ENCODE measurements at regions not wholly inside any gene's neighbourhood (a gene's known extent, or its start where the extent isn't known, plus 50 kb on each side); places are given as distances from the start of the nearest gene placed in this dataset.

- DNase-seq (ENCODE audit: low read depth, low spot score) = no peak
- H3K4me3 ChIP-seq (ENCODE audit: low read length) = no peak overlapping the region
Measured at GRCh38 chr6:165229216-165229615, 80.2 kb downstream of the C6orf118 start.

DNA sequence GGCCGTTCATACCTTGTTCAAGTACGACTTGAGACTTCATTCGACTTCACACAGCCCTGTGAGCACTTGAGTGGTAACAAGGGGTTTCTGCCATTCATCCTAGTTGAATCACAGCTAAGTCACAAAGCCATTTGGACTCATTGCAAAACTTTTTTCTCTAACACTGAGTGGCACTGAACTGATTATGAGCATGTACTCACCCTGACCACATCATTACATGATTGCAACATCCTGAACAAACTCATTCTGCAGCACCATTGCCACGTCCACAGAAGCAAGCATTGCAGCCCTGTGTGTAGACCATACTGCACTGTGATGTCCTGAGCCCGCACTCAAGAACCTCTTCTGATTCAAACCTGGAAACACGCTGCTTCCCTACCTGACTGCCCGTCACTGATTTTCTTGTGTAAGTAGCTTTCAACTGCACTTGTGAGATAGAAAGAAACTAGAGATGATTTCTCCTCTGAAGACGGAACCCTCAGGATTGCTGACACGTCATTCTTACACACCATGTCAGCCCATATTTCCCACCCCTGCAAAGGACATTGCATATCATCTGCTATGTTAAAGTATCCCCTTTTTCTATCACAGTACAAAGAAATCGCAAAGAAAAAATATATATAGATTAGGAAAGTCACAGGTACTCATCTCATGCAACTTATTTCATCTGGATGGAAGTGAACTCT lies 81.6 kb downstream of the C6orf118 start:
- no peak for DNase-seq (ENCODE audit: low read depth, low spot score)
- H3K4me3 ChIP-seq (ENCODE audit: low read length) = no peak overlapping the region

DNA sequence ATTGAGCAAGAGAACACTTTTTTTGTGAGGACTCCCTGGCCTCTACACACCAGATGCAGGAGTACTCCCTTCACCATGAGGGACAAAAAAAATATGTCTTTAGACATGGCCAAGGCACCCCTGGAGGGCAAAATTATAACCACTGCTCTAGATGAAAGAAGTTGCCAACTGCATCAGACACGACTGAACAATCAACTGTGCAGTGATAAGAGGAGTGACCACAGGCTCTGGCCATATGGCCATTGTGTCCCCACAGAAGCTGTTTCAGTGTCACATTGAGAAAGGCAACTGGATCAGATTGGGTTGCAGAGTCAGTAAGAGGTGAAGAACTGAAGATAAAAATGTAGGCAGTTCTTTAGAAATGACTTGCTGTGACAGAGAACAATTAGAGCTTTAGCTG lies 85.7 kb downstream of the C6orf118 start:
- no peak for DNase-seq (ENCODE audit: low read depth, low spot score)
- no peak overlapping the region for H3K4me3 ChIP-seq (ENCODE audit: low read length)

DNA sequence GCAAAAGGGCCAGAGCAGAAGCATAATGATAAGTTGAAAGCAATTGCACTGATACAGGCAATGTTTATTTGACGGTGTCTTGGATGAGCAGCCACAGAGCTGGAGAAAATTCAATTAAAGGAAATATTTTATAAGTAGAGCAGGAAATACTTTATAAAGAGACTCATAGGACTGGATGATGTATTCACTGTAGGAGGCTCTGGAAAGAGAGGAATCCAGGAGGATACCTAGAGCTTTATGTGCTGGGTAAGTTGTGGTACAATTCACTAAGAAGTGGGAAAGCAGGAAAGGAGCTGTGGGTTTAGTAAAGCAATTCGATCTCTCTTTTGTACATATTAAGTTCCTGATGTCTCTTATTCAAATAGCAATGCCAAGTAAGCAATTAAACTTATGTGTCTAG lies 86.3 kb downstream of the C6orf118 start:
- no peak overlapping the region for H3K4me3 ChIP-seq (ENCODE audit: low read length)
- no peak for DNase-seq (ENCODE audit: low read depth, low spot score)

GRCh38 chr6:165222315-165223025 lies 86.9 kb downstream of the C6orf118 start:
- no peak overlapping the region for H3K4me3 ChIP-seq (ENCODE audit: low read length)
- DNase-seq (ENCODE audit: low read depth, low spot score) = no peak

DNA sequence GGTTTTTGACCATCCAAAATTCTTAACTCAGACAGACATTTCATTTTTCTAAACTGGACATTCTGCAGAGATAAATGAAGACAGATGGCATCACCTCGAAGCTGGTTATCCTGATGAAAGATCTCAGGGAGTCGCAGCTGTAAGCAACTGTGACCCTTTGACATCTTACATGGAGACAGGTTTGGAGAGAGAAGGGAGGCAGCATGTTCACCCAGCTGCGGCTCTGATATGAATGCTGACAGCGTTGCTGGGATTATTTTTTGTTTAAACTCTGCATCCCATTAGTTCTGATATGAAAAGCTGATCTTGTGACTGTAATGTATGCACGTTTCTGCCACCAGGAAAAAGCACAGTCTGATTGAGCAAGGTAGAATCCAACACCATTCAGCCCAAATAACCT lies 89.4 kb downstream of the C6orf118 start:
- no peak overlapping the region for H3K4me3 ChIP-seq (ENCODE audit: low read length)
- DNase-seq (ENCODE audit: low read depth, low spot score) = no peak

DNA sequence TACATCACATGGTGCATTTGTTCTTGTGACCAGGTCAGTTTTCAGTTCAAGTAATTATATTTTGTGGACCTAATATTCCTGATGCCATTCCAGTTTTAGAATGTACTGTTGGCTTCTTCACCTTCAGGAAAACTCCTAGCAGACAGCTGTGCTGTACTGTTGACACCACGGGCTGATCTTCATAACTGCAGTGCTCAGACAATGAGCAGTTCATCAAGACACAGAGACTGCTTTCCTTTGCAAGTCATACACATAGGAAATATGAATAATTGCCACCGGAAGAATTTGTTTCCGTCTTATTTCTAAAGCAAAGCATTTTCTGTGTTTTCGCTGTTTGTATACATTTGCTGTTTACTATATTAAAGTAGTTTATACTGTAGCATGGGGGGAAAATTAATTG lies 89.8 kb downstream of the C6orf118 start:
- H3K4me3 ChIP-seq (ENCODE audit: low read length) = no peak overlapping the region
- DNase-seq (ENCODE audit: low read depth, low spot score) = no peak

- no peak overlapping the region for H3K4me3 ChIP-seq (ENCODE audit: low read length)
- DNase-seq (ENCODE audit: low read depth, low spot score) = no peak
Measured at GRCh38 chr6:165218829-165219228, 90.6 kb downstream of the C6orf118 start.

DNA sequence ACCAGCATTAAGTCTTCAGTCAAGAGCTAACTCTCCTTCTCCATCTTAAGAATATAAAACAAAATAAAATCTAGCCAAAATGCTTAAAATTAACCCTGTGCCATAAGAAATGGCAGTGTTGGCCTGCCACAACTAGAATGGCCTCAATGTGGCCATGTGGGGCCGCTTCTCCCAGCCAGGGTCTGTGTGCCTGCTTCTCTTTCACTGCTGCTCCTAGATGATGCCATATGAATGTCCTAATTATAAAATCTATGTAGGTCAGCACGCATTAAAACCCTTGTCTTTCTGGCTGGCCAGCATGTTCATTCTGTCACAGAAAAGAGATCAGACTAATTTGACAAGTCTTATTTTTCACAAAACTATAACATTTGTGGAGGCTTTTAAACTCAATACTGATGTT lies 102.6 kb downstream of the C6orf118 start:
- H3K4me3 ChIP-seq (ENCODE audit: low read length) = no peak overlapping the region

GRCh38 chr6:165205632-165206031 lies 103.8 kb downstream of the C6orf118 start:
- H3K4me3 ChIP-seq (ENCODE audit: low read length) = no peak overlapping the region
- no peak for DNase-seq (ENCODE audit: low read depth, low spot score)

More for the DNA sequence above, 102.6 kb downstream of the C6orf118 start:
- DNase-seq (ENCODE audit: low read depth, low spot score) = no peak

- DNase-seq (ENCODE audit: low read depth, low spot score) = no peak
Measured at GRCh38 chr6:165204807-165205545, 104.4 kb downstream of the C6orf118 start.

GRCh38 chr6:165200178-165200577 lies 109.2 kb downstream of the C6orf118 start:
- H3K4me3 ChIP-seq (ENCODE audit: low read length) = no peak overlapping the region

More at GRCh38 chr6:165204807-165205545, 104.4 kb downstream of the C6orf118 start:
- no peak overlapping the region for H3K4me3 ChIP-seq (ENCODE audit: low read length)

GRCh38 chr6:165191461-165191860 lies 117.9 kb downstream of the C6orf118 start:
- H3K4me3 ChIP-seq (ENCODE audit: low read length) = no peak overlapping the region
- no peak for DNase-seq (ENCODE audit: low read depth, low spot score)

More at GRCh38 chr6:165200178-165200577, 109.2 kb downstream of the C6orf118 start:
- DNase-seq (ENCODE audit: low read depth, low spot score) = no peak

DNA sequence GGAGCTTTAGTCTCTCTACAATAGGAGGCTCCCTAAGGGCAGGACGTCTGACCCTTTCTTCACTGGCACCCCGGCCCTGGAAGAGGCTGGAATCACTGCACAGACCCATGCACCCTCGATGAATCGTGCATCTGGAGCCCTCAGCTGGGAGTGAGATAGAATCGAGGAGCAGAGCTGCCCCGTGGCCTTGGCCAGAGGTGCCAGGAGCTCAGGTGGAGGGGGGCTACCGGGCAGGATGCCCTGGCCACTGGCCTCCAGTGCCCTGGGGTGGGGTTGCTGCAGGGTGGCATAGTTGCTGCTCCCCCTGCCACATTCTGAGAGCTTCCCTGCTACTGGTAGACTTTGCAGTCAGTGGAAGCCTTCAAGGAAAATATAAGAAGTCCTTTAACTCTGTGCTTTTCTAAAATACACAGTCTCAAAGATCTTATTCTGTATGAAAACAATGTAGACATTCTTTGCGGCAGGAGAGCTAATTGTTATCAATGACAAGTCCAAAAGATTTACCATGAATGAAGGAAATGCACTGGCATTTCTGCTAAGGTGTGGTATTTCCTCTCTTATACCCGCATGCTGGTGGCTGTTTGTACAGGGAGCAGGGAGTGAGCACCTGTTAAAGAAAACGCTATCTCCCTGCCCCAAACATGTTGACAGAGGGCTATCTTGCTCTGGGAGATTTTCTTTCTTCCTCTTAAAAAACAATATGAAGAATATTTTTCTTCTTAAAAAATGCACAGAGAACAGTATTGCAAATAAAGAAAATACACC lies 122.8 kb downstream of the C6orf118 start:
- H3K4me3 ChIP-seq (ENCODE audit: low read length) = no peak overlapping the region
- DNase-seq (ENCODE audit: low read depth, low spot score) = no peak

DNA sequence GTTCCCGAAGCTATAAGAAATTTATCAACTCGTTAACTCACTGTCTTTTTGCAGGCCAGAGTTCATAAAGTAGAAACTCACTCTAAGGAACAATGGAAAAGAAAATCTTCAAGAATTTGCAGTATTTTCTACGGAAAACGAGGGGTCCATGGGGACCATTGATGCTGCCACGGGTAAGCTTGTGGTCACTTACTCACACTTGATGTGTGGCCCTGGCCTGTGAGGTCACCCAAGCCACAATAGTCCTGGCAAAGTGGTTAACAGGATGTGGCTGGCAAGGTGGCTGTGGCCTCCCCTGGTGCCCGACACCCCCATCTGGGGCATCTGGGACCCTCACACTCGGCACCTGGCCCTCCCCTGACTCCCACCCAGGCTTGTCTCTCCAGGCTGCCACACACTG lies 123.4 kb downstream of the C6orf118 start:
- DNase-seq (ENCODE audit: low read depth, low spot score) = no peak
- no peak overlapping the region for H3K4me3 ChIP-seq (ENCODE audit: low read length)

GRCh38 chr6:165184192-165184979 lies 125.0 kb downstream of the C6orf118 start:
- DNase-seq (ENCODE audit: low read depth, low spot score) = no peak
- H3K4me3 ChIP-seq (ENCODE audit: low read length) = no peak overlapping the region

- DNase-seq (ENCODE audit: low read depth, low spot score) = no peak
- no peak overlapping the region for H3K4me3 ChIP-seq (ENCODE audit: low read length)
Measured at GRCh38 chr6:165183496-165184140, 125.8 kb downstream of the C6orf118 start.

DNA sequence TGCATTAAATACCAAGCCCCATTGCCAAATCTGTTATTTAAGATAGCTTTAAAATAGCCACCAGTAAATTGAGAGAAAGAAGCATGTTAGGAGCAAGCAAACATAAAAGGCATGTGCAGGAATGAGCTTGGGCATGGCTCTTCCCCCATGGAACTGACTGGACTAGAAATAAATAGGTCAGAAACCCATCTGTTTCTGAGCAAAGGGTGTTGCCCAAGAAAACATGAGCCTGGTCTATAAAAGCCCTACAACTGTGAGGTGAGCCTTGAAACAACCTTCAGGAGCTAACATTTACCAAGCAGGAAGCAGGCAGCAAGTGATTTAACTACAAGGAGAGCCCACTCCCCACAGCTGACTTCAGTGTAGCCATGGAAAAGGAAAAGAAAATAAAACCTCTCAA lies 126.3 kb downstream of the C6orf118 start:
- no peak for DNase-seq (ENCODE audit: low read depth, low spot score)
- H3K4me3 ChIP-seq (ENCODE audit: low read length) = no peak overlapping the region
